Fibroblast of lung (primary cell): ENCODE measurements at regions not wholly inside any gene's neighbourhood (a gene's known extent, or its start where the extent isn't known, plus 50 kb on each side); places are given as distances from the start of the nearest gene placed in this dataset.

Source experiments
- DNase-seq, 2 donors: peaks; one replicate each; pipeline versions ENCODE4 v3.0.0 to v3.0.0-alpha.2; 2010; ENCODE audit warnings: low read depth in 2 of 2
- H2AFZ ChIP-seq: 2 replicates; pipeline ENCODE4 v1.5.1; 2012; ENCODE audit warnings: low read length, control low read depth, inconsistent platforms
- H3K27ac ChIP-seq: 2 replicates; pipeline ENCODE4 v1.5.1; 2011; ENCODE audit warnings: low read length, control low read depth; ENCODE audit not compliant: insufficient read depth
- H3K27me3 ChIP-seq: 2 replicates; pipeline ENCODE4 v1.5.1; 2011; ENCODE audit warnings: mild to moderate bottlenecking, low read length; ENCODE audit not compliant: control insufficient read depth, insufficient read depth
- H3K36me3 ChIP-seq: 2 replicates; pipeline ENCODE4 v1.5.1; 2011; ENCODE audit warnings: low read length; ENCODE audit not compliant: control insufficient read depth, insufficient read depth
- H3K4me1 ChIP-seq: 2 replicates; pipeline ENCODE4 v1.5.1; 2011; ENCODE audit warnings: low read length; ENCODE audit not compliant: control insufficient read depth, insufficient read depth; ENCODE audit errors: extremely low read depth
- H3K4me2 ChIP-seq: 2 replicates; pipeline ENCODE4 v1.5.1; 2011; ENCODE audit warnings: low read length, control low read depth; ENCODE audit not compliant: insufficient read depth; ENCODE audit errors: extremely low read depth
- H3K4me3 ChIP-seq, 4 experiments: fragments of 200-600 bp in 1 of 4; sonication (generic) in 1 of 4; replicated peaks in 1 of 4; 2 replicates each; pipeline ENCODE4 v1.5.1; 2011 to 2016; ENCODE audit warnings: low read length in 4 of 4, low read depth in 3 of 4, mild to moderate bottlenecking in 3 of 4, control low read depth in 2 of 4, inconsistent platforms in 1 of 4, mixed read lengths in 1 of 4; ENCODE audit not compliant: insufficient read depth in 1 of 4; ENCODE audit errors: control extremely low read depth in 1 of 4
- H3K79me2 ChIP-seq: 2 replicates; pipeline ENCODE4 v1.5.1; 2012; ENCODE audit warnings: mild to moderate bottlenecking, low read length, inconsistent platforms; ENCODE audit not compliant: control insufficient read depth, insufficient read depth
- H3K9ac ChIP-seq: 2 replicates; pipeline ENCODE4 v1.5.1; 2011; ENCODE audit warnings: mild to moderate bottlenecking, low read length, control low read depth; ENCODE audit not compliant: insufficient read depth
- H3K9me3 ChIP-seq: 2 replicates; pipeline ENCODE4 v1.5.1; 2012; ENCODE audit warnings: low read depth, low read length; ENCODE audit not compliant: control insufficient read depth, insufficient read depth
- H4K20me1 ChIP-seq: 2 replicates; pipeline ENCODE4 v1.5.1; 2011; ENCODE audit warnings: low read length; ENCODE audit not compliant: control insufficient read depth, insufficient read depth; ENCODE audit errors: extremely low read depth
- EZH2 ChIP-seq: IDR thresholded peaks from 2 replicates; pipeline ENCODE4 v1.5.1; 2012; ENCODE audit warnings: low read length, control low read depth, mild to moderate bottlenecking; ENCODE audit errors: missing control alignments
- TF ChIP-seq, protein P1 (sequence below), 2 donors: IDR thresholded peaks in 1 of 2; conservative IDR thresholded peaks in 1 of 2; 1 replicate in 1 of 2; 2 replicates in 1 of 2; pipeline ENCODE4 v1.5.1; 2011 to 2012; ENCODE audit warnings: low read length in 2 of 2, control low read depth in 1 of 2, inconsistent platforms in 1 of 2, low read depth in 1 of 2, mild to moderate bottlenecking in 1 of 2

DNA sequence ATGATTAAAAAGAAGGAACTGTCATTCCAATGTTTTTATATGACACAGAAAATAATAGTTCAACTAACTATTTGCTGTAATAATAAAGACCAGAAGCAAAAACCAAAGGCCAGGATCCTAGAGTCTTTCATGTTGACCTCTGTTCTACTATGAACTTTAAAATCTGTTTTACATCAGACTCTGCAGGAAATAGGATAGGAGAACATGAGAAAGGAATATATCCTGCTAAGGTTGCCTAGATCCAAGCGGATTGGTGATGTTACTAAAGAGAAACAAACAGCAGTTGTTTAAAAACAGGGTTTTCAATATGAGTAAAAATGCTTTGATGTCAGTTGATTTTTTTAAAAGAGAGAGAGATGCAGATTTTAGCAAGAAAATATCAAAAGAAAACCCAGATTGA is 549.6 kb downstream of the ZIC1 start:
- Histone ChIP-seq H3K27ac (no peak overlapping the region), H3K4me1 (no peaks in the 10 kb centered on the region), H2AFZ (peak overlapping the region; percentile 6), H3K36me3 (no peaks in the 10 kb centered on the region), H3K9me3 (no peaks in the 10 kb centered on the region), H4K20me1 (no peaks in the 10 kb centered on the region), H3K4me2 (no peak overlapping the region), H3K79me2 (no peaks in the 10 kb centered on the region), H3K4me3 (no peak overlapping the region), H3K9ac (no peak overlapping the region), H3K27me3 (no peaks in the 10 kb centered on the region)
- TF ChIP-seq, protein P1, sequence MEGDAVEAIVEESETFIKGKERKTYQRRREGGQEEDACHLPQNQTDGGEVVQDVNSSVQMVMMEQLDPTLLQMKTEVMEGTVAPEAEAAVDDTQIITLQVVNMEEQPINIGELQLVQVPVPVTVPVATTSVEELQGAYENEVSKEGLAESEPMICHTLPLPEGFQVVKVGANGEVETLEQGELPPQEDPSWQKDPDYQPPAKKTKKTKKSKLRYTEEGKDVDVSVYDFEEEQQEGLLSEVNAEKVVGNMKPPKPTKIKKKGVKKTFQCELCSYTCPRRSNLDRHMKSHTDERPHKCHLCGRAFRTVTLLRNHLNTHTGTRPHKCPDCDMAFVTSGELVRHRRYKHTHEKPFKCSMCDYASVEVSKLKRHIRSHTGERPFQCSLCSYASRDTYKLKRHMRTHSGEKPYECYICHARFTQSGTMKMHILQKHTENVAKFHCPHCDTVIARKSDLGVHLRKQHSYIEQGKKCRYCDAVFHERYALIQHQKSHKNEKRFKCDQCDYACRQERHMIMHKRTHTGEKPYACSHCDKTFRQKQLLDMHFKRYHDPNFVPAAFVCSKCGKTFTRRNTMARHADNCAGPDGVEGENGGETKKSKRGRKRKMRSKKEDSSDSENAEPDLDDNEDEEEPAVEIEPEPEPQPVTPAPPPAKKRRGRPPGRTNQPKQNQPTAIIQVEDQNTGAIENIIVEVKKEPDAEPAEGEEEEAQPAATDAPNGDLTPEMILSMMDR (conservative IDR thresholded peaks at IDR 0.05 in 1 of 2, IDR thresholded peaks at IDR 0.05 in 1 of 2; ENCODE audit: low read depth in 1 of 2, low read length in 2 of 2) = no peak
- no peak for TF ChIP-seq EZH2
- no peak for DNase-seq

DNA sequence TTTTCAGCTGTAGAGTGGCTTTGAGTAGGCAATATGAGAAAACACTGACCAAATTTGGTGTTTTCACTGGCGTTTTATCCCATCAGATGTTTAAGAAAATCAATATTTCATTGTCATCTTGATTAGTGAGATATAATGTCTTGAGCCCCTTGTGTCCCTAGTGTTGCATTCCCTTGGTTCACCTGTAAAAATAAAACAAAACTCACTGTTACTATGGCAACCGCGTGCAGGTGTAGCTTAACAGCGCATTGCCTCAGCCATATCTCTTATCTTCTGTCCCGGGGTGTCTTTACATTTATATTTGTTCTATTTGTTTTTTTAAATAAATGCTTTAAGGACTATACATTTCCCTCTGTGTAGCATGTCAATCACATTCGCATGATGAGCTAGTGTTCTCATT is 551.6 kb downstream of the ZIC1 start:
- TF ChIP-seq EZH2 = no peak
- TF ChIP-seq, protein P1 (conservative IDR thresholded peaks at IDR 0.05 in 1 of 2, IDR thresholded peaks at IDR 0.05 in 1 of 2; ENCODE audit: low read depth in 1 of 2, low read length in 2 of 2) = no peak
- Histone ChIP-seq H3K27me3 (no peaks in the 10 kb centered on the region), H3K4me1 (no peaks in the 10 kb centered on the region), H3K4me2 (no peak overlapping the region), H2AFZ (no peak overlapping the region), H3K9ac (no peak overlapping the region), H3K36me3 (no peaks in the 10 kb centered on the region), H3K27ac (no peak overlapping the region), H4K20me1 (no peaks in the 10 kb centered on the region), H3K79me2 (no peaks in the 10 kb centered on the region), H3K9me3 (no peaks in the 10 kb centered on the region), H3K4me3 (no peak overlapping the region)
- DNase-seq = no peak

DNA sequence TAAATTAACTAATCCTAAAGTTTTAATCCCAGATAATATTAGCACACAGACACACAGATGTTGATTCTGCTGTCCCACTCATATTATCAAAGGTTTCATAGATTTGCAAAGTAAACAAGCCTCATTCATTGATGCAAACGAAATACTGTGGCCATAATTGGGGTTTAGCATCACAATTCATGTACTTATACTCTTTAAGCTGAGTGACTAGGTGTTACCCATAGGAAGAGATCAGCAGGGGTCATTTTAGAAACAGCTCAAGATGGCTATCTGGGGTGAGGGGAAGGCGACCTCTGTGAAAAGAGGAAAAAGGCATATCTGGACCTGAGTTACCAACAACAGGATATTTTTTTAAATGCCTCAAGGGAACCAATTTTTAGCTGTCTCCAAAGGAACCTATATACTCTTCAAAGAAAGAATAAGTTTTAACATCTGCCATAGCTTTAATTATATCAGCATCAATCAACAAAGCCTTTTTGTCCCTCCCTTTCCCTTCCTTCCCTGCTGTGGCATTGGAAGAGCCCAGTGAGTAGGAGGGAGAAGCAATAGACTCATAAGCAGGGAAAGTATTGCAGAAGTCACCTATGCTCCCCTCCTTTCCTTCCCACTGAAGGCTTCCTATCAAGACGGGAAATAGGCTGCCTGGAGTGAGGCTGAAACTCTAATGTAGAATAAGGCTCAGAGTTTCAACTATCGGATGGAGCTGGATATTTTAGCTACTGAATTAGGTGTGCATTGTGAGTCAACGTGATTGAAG is 553.4 kb downstream of the ZIC1 start:
- Histone ChIP-seq H4K20me1 (no peaks in the 10 kb centered on the region), H3K4me3 (no peak overlapping the region), H2AFZ (no peak overlapping the region)

More for the DNA sequence above, 553.4 kb downstream of the ZIC1 start:
- Histone ChIP-seq H3K27ac (no peak overlapping the region), H3K4me1 (no peaks in the 10 kb centered on the region), H3K9me3 (no peaks in the 10 kb centered on the region), H3K79me2 (no peaks in the 10 kb centered on the region), H3K4me2 (no peak overlapping the region), H3K27me3 (no peaks in the 10 kb centered on the region), H3K9ac (no peak overlapping the region), H3K36me3 (no peaks in the 10 kb centered on the region)
- no peak for DNase-seq
- TF ChIP-seq EZH2 = no peak
